BE2C (cell line): ENCODE measurements at regions not wholly inside any gene's neighbourhood (a gene's known extent, or its start where the extent isn't known, plus 50 kb on each side); places are given as distances from the start of the nearest gene placed in this dataset.

Experiments
- DNase-seq: peaks from one replicate; pipeline ENCODE4 v3.0.0-alpha.2; 2020
- H3K27me3 ChIP-seq: fragments of 250-450 bp; sonication (Bioruptor Pico); 2 replicates; pipeline ENCODE4 v1.5.1; 2020; ENCODE audit warnings: mild to moderate bottlenecking
- H3K36me3 ChIP-seq: fragments of 250-450 bp; sonication (Bioruptor Pico); 2 replicates; pipeline ENCODE4 v1.5.1; 2020; ENCODE audit warnings: mild to moderate bottlenecking
- H3K4me1 ChIP-seq: fragments of 250-450 bp; sonication (Bioruptor Pico); 2 replicates; pipeline ENCODE4 v1.5.1; 2020
- H3K4me3 ChIP-seq: 2 replicates; pipeline ENCODE4 v1.5.1; 2011; ENCODE audit warnings: low read depth, low read length
- H3K9me3 ChIP-seq: fragments of 250-450 bp; sonication (Bioruptor Pico); 2 replicates; pipeline ENCODE4 v1.5.1; 2020
- TF ChIP-seq, protein P1 (sequence below): IDR thresholded peaks from 2 replicates; pipeline ENCODE4 v1.5.1; 2012; ENCODE audit warnings: mild to moderate bottlenecking, low read depth, low read length

DNA sequence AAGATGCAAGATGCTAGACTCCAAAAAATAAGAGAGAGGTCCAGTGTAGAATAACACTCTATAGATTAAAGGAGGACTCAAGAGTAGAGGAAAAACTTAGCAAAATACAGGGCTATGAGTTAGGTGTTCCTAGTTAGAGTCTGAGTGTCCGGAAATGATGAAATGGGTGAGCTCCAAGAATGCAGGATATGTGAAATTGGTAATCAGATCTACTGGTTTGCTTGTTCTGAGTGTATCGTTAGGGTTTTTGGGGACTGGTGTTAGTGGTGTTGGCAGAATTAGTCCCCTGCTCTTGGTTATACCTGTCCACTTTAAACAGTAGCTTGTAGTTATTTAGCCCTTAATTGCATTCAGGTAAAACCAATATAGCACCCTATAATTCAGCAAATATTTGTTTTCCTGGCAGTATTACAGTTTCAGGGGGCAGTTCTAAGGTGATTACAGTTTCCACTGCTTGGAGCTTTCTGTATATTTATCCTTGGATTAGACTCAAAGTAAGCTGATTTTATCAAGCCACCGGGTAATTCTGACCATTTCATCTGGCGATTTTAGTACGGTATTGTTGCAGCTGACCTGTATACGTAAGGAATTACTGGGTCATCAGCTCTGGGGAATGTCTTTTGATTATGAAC lies 332.7 kb downstream of the CHRM3 start:
- no peak overlapping the region for H3K4me3 ChIP-seq
- H3K36me3 ChIP-seq = no peaks in the 10 kb centered on the region
- peaks cover 11% of the 10 kb centered on the region for H3K4me1 ChIP-seq
- H3K9me3 ChIP-seq = no peaks in the 10 kb centered on the region
- no peaks in the 10 kb centered on the region for H3K27me3 ChIP-seq
- TF ChIP-seq, protein P1, sequence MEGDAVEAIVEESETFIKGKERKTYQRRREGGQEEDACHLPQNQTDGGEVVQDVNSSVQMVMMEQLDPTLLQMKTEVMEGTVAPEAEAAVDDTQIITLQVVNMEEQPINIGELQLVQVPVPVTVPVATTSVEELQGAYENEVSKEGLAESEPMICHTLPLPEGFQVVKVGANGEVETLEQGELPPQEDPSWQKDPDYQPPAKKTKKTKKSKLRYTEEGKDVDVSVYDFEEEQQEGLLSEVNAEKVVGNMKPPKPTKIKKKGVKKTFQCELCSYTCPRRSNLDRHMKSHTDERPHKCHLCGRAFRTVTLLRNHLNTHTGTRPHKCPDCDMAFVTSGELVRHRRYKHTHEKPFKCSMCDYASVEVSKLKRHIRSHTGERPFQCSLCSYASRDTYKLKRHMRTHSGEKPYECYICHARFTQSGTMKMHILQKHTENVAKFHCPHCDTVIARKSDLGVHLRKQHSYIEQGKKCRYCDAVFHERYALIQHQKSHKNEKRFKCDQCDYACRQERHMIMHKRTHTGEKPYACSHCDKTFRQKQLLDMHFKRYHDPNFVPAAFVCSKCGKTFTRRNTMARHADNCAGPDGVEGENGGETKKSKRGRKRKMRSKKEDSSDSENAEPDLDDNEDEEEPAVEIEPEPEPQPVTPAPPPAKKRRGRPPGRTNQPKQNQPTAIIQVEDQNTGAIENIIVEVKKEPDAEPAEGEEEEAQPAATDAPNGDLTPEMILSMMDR = no peak
- no peak for DNase-seq

DNA sequence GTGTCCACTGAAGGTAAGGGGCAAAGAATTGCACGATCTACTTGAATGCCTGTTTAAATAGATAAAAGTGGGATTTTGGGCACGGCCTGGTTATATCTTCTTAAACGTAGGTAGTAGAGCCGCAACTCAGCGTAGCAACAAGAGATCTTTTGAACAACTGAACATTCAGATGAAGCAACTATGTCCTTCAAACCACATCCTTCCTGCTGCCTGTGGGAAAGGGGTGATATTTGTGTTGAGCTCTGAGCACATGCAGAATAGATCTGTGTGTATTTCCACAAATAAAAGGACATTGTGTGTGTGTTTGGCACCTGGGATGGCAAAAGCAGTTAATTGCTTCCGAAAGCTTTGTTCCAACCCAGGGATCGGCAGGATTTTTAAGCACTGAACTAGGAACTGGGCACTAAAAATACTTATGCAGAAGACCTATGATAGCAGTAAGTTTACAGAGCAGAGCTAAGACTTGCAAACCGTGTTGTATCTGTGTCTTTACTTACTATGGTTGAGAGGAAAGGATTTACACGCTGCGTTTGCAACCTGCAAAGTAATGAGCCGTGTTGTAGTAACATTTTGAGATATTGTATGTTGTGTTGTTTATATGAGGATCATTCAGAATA lies 333.4 kb downstream of the CHRM3 start:
- no peaks in the 10 kb centered on the region for H3K27me3 ChIP-seq
- DNase-seq = no peak
- H3K9me3 ChIP-seq = no peaks in the 10 kb centered on the region
- TF ChIP-seq, protein P1 = no peak
- H3K36me3 ChIP-seq = no peaks in the 10 kb centered on the region
- peaks cover 11% of the 10 kb centered on the region for H3K4me1 ChIP-seq
- no peak overlapping the region for H3K4me3 ChIP-seq

DNA sequence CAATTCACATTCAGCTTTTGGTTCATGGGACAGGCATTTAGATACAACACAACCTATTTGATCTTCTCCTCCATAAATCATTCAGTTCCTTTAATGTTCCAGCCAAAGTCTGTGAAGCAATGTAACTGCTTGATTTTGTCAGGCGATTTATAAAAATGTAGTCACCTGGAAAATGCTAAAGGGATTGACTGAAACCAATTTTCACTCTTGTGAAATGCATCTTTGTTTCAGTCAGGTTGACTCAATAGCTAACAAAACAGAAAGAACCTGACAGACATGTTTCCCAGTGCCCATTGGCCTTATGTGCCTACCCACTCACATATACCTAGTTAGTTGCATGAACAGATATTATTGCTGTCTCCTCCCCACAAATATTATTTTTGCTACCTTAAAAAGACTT lies 335.7 kb downstream of the CHRM3 start:
- TF ChIP-seq, protein P1 = no peak
- H3K9me3 ChIP-seq = no peaks in the 10 kb centered on the region
- H3K36me3 ChIP-seq = no peaks in the 10 kb centered on the region
- no peak for DNase-seq
- peaks cover 17% of the 10 kb centered on the region for H3K4me1 ChIP-seq
- H3K4me3 ChIP-seq = no peak overlapping the region
- no peaks in the 10 kb centered on the region for H3K27me3 ChIP-seq

DNA sequence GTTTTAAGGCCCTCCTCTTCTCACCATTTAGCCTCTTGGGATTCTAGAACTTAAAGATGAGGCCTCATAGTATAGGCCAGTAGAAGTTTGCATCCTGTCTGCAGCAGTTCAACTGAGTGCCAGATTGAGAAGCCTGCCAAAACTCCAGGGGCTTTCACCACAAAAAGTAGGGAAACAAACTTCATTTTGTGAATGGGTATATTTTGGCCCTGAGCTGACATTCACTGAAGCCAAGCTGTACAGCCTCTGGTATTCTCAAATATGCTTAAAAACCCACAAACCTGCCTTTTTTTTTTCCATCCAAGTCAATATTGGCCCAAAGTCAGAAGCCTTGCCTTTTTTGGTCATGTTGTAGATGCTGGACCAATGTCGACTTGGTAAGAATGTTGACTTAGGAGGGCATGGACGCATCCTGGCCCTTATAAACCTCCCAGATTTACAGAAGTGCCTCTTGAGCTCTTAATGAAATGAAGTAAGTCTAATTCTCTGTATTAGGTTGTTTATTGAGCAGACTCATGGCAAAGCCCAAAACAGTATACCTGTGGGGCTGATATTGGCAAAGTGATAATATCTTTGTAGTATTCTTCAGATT lies 337.5 kb downstream of the CHRM3 start:
- Histone ChIP-seq H3K36me3 (no peaks in the 10 kb centered on the region), H3K4me1 (peaks cover 10% of the 10 kb centered on the region), H3K9me3 (no peaks in the 10 kb centered on the region), H3K4me3 (no peak overlapping the region), H3K27me3 (no peaks in the 10 kb centered on the region)
- DNase-seq = no peak
- TF ChIP-seq, protein P1 = no peak

DNA sequence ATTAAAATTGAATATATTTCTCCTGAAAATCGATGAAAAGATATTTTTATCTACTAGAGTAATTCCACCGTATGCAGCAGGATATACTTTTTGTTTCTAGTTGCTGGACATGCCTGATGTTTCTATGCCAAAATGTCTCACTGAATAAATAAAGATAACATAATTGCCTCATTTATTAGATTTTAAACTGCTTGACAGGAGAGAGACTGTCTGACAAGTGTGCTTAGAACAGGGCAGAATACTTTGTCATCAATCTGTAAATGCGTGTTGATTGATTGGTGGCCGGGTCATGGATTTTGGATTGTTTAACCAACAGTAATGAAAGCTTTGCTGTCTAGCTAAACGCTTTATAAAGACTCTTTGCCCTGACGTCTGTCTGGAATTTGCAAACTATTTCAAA lies 339.0 kb downstream of the CHRM3 start:
- TF ChIP-seq, protein P1 = no peak
- no peaks in the 10 kb centered on the region for H3K27me3 ChIP-seq
- no peak for DNase-seq
- peaks cover 7% of the 10 kb centered on the region for H3K4me1 ChIP-seq
- H3K4me3 ChIP-seq = no peak overlapping the region
- H3K36me3 ChIP-seq = no peaks in the 10 kb centered on the region
- H3K9me3 ChIP-seq = no peaks in the 10 kb centered on the region

DNA sequence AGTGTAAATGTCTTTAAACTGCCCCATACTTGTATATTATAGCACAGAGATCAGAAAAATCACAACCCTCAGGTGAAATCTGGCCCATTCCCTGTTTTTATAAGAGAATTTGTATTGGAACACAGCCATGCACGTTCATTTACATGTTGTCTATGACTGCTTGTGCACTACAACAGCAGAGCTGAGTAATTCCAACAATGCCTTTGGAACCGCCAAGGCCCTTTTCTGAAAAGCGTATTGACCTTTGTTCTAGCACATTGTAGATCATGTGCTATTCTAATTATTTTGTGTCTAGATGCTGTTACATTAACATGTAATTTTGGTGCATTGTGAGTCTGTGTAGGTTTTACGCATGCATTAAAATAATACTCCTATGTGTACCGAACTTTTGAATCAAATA lies 339.6 kb downstream of the CHRM3 start:
- H3K4me1 ChIP-seq = peaks cover 7% of the 10 kb centered on the region
- DNase-seq = no peak
- H3K36me3 ChIP-seq = no peaks in the 10 kb centered on the region
- TF ChIP-seq, protein P1 = no peak
- no peak overlapping the region for H3K4me3 ChIP-seq
- no peaks in the 10 kb centered on the region for H3K27me3 ChIP-seq
- H3K9me3 ChIP-seq = no peaks in the 10 kb centered on the region
